Coronary artery (tissue), 2 donors: ENCODE measurements at regions not wholly inside any gene's neighbourhood (a gene's known extent, or its start where the extent isn't known, plus 50 kb on each side); places are given as distances from the start of the nearest gene placed in this dataset.

ENCODE experiments used
- DNase-seq: peaks from one replicate; pipeline ENCODE4 v3.0.0-alpha.2; 2017; ENCODE audit warnings: low spot score
- H3K27ac ChIP-seq, 2 donors: fragments of 200-600 bp; sonication (generic); one replicate each; pipeline ENCODE4 v1.5.1; 2016 to 2019
- H3K4me3 ChIP-seq: fragments of 200-600 bp; sonication (generic); 2 replicates; pipeline ENCODE4 v1.5.1; 2016; ENCODE audit warnings: mild to moderate bottlenecking, moderate library complexity
- CTCF ChIP-seq: fragments of 200-600 bp; sonication (generic); IDR thresholded peaks from one replicate; pipeline ENCODE4 v1.5.1; 2019; ENCODE audit warnings: antibody characterized with exemption

DNA sequence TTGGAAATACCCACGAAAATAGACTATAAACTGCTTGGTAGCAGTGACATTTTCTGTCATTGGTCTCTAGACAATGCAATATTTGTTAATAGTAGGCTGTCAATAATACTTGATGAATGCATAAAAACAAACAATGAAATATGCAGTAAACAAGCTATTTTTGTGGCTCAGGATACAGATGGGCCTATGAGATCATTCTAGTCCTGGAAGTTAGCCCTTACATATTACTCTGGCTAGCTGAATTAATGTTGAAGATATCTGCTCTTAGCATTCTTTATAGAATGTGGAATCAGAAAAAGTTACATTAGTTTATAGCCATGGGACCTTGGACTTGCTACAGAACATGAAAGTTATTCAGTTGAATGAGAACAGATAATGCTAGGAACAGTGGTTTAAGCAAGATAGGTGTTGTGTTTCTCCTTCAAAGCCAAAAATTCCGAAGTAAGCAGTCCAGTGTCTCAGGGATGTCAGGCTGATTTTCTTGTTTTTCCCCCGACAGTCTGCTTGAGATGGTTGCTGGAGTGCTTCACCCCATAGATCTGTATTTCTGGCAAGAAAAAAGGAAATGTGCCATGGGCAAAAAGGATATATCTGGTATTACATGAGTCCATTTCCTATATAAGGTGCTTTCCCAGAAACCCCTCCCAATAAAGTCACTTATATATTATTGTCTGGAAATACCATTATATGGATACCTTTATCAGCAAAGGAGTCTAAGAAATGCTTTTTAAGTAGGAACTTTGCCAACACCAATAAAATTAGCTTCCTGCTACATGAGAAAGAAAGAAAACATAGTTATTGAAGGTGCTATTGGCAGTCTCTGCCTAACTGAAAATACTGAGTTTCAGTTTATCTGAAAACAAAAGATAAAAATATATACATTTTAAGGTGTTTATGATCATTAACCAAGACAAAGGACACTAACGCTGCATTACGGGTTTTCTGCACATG lies 619.4 kb upstream of the ATP2B1 start:
- H3K4me3 ChIP-seq: no peak overlapping the region
- DNase-seq: no peak
- no peak overlapping the region for H3K27ac ChIP-seq
- no peak for TF ChIP-seq CTCF

DNA sequence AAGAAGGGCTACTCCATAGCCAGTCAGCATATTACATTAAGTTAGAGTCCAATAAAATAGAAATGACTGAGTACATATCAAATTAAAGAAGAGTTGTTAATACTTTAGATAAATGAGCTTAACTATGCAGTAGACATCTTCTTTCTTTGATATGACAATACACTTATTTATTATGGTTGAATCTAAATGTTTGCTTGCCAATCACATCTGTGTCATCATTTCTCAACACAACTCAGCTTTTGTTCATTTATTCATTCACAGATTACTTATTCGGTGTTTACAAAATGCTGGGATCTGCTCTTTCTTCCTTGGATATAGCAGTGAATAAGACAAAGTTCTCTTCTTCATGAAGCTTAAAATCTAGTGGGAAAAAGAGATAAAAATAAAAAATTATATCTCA lies 614.6 kb upstream of the ATP2B1 start:
- Histone ChIP-seq H3K4me3 (no peak overlapping the region), H3K27ac (no peak overlapping the region)
- TF ChIP-seq CTCF: no peak
- DNase-seq: no peak

GRCh38 chr12:90322006-90322405 lies 613.4 kb upstream of the ATP2B1 start:
- H3K27ac ChIP-seq: no peak overlapping the region
- DNase-seq: no peak
- no peak overlapping the region for H3K4me3 ChIP-seq
- no peak for TF ChIP-seq CTCF

- no peak for TF ChIP-seq CTCF
- no peak for DNase-seq
- H3K4me3 ChIP-seq: no peak overlapping the region
- no peak overlapping the region for H3K27ac ChIP-seq
Observed at GRCh38 chr12:90321369-90321768, 612.7 kb upstream of the ATP2B1 start.

DNA sequence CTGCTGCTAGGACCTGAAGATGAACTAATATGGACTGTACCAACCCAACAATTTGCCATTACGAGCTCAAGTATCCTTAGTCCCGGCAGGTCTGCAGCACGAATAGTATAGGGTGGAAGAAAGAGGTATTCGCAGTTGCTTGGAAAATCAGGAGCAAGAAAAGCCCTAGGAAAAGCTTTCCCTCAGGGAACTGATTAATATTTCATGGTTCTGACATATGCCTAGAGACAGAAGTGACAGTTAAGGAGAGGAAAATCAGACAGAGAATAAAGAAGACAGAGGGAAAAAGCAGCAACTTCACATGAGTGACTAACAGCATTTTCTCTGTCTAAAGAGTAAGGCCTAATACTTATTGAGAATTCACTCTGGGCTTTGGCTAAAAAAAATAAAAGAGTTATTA lies 602.9 kb upstream of the ATP2B1 start:
- no peak for DNase-seq
- H3K27ac ChIP-seq: no peak overlapping the region
- TF ChIP-seq CTCF: no peak
- H3K4me3 ChIP-seq: no peak overlapping the region

GRCh38 chr12:90305379-90305778 lies 596.7 kb upstream of the ATP2B1 start:
- H3K4me3 ChIP-seq: no peak overlapping the region
- no peak for TF ChIP-seq CTCF
- no peak overlapping the region for H3K27ac ChIP-seq
- DNase-seq: no peak

GRCh38 chr12:90304231-90304630 lies 595.6 kb upstream of the ATP2B1 start:
- H3K4me3 ChIP-seq: no peak overlapping the region
- no peak for DNase-seq
- no peak overlapping the region for H3K27ac ChIP-seq
- no peak for TF ChIP-seq CTCF
